Lower leg skin (tissue), 3 donors: ENCODE measurements at regions not wholly inside any gene's neighbourhood (a gene's known extent, or its start where the extent isn't known, plus 50 kb on each side); places are given as distances from the start of the nearest gene placed in this dataset.

Source experiments
- CTCF ChIP-seq, 3 donors: fragments of 450-650 bp; IDR thresholded peaks; one replicate each; pipeline ENCODE4 v1.5.1; 2016; ENCODE audit warnings: antibody characterized with exemption in 3 of 3, mild to moderate bottlenecking in 3 of 3, moderate library complexity in 2 of 3
- POLR2A ChIP-seq, 2 donors: fragments of 450-650 bp; IDR thresholded peaks; one replicate each; pipeline ENCODE4 v1.6.1; 2016 to 2017; ENCODE audit warnings: antibody characterized with exemption in 2 of 2, mild to moderate bottlenecking in 1 of 2, moderate library complexity in 1 of 2

GRCh38 chr4:14225688-14226207 lies 598.2 kb upstream of the BOD1L1 start:
- TF ChIP-seq CTCF (IDR thresholded peaks at IDR 0.05) (no peak), POLR2A (IDR thresholded peaks at IDR 0.05) (no peak)
